Ascending aorta (tissue), 2 donors: ENCODE measurements at regions not wholly inside any gene's neighbourhood (a gene's known extent, or its start where the extent isn't known, plus 50 kb on each side); places are given as distances from the start of the nearest gene placed in this dataset.

Experiments used
- DNase-seq, 2 donors: peaks; one replicate each; pipeline ENCODE4 v3.0.0-alpha.2; 2019; ENCODE audit warnings: low spot score in 2 of 2
- H3K27ac ChIP-seq, 2 donors: fragments of 200-600 bp; sonication (generic); one replicate each; pipeline ENCODE4 v1.5.1; 2016 to 2017; ENCODE audit warnings: mild to moderate bottlenecking in 1 of 2
- H3K27me3 ChIP-seq: fragments of 200-600 bp; sonication (generic); one replicate; pipeline ENCODE4 v1.5.1; 2017
- H3K36me3 ChIP-seq, 2 donors: fragments of 200-600 bp; sonication (generic); one replicate each; pipeline ENCODE4 v1.5.1; 2016
- H3K4me1 ChIP-seq, 2 donors: fragments of 200-600 bp; sonication (generic); one replicate each; pipeline ENCODE4 v1.5.1; 2016 to 2017; ENCODE audit warnings: mild to moderate bottlenecking in 1 of 2
- H3K4me3 ChIP-seq, 2 donors: fragments of 200-600 bp; sonication (generic); one replicate each; pipeline ENCODE4 v1.5.1; 2016 to 2017; ENCODE audit warnings: mild to moderate bottlenecking in 1 of 2
- H3K9me3 ChIP-seq, 2 donors: fragments of 200-600 bp; sonication (generic); one replicate each; pipeline ENCODE4 v1.5.1; 2016
- CTCF ChIP-seq, 3 experiments: fragments of 200-600 bp in 2 of 3; fragments of 450-650 bp in 1 of 3; sonication (generic) in 2 of 3; IDR thresholded peaks; one replicate each; pipeline ENCODE4 v1.5.1; 2016 to 2019; ENCODE audit warnings: antibody characterized with exemption in 3 of 3, mild to moderate bottlenecking in 1 of 3, moderate library complexity in 1 of 3
- intact Hi-C: fragments of 100-400 bp; cut with DNase I; formaldehyde crosslinking; loops from one replicate; pipeline ENCODE4 v1.15.1; 2023

- Histone ChIP-seq H3K4me1 (no peaks in the 10 kb centered on the region), H3K4me3 (no peak overlapping the region), H3K9me3 (peaks cover 0 to 4% of the 10 kb centered on the region in 2 donors), H3K27me3 (no peaks in the 10 kb centered on the region), H3K27ac (no peak overlapping the region), H3K36me3 (no peaks in the 10 kb centered on the region)
- no peak for DNase-seq
- no peak for TF ChIP-seq CTCF (IDR thresholded peaks at IDR 0.05)
- intact Hi-C loops: no loop called here
Observed at GRCh38 chr1:166730299-166730888, 108.9 kb upstream of the POGK start.

DNA sequence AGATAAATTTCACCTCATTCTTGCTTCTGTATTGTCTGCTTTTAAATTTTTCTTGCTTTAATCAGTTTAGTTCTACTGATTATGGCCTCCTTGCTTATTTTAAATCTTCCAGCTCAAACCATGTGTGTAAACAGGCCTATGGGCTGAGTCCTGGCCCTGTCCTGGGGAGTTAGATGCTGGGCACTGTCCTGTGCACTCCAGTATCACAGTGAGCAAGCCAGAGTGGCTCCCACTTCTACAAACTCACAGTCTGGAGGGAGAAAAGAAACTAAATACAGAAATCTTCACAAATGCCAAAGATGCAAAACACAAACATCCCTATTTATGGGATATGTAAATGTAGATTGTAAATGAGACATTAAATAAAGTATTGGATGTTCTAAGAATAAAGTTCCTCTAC is 101.1 kb upstream of the POGK start:
- H3K4me3 ChIP-seq: no peak overlapping the region
- H3K27ac ChIP-seq: no peak overlapping the region
- H3K36me3 ChIP-seq: no peaks in the 10 kb centered on the region
- DNase-seq: no peak
- TF ChIP-seq CTCF (IDR thresholded peaks at IDR 0.05): no peak
- no peaks in the 10 kb centered on the region for H3K27me3 ChIP-seq
- H3K4me1 ChIP-seq: no peaks in the 10 kb centered on the region
- no peaks in the 10 kb centered on the region for H3K9me3 ChIP-seq
- intact Hi-C loops: no loop called here

- no peak for TF ChIP-seq CTCF (IDR thresholded peaks at IDR 0.05)
- Histone ChIP-seq H3K4me3 (no peak overlapping the region), H3K27ac (no peak overlapping the region), H3K4me1 (no peaks in the 10 kb centered on the region), H3K36me3 (no peaks in the 10 kb centered on the region), H3K27me3 (no peaks in the 10 kb centered on the region), H3K9me3 (no peaks in the 10 kb centered on the region)
- no peak for DNase-seq
- intact Hi-C loops: no loop called here
Observed at GRCh38 chr1:166738873-166739272, 100.4 kb upstream of the POGK start.

GRCh38 chr1:166740668-166741276 is 98.5 kb upstream of the POGK start:
- Histone ChIP-seq H3K27ac (no peak overlapping the region), H3K4me1 (no peaks in the 10 kb centered on the region), H3K27me3 (no peaks in the 10 kb centered on the region), H3K9me3 (peaks cover 6 to 9% of the 10 kb centered on the region in 2 donors), H3K36me3 (no peaks in the 10 kb centered on the region), H3K4me3 (no peak overlapping the region)
- no peak for DNase-seq
- intact Hi-C loops: no loop called here
- no peak for TF ChIP-seq CTCF (IDR thresholded peaks at IDR 0.05)

- no peak overlapping the region for H3K27ac ChIP-seq
- intact Hi-C loops: no loop called here
- H3K27me3 ChIP-seq: no peaks in the 10 kb centered on the region
- H3K4me3 ChIP-seq: no peak overlapping the region
- no peaks in the 10 kb centered on the region for H3K4me1 ChIP-seq
- H3K36me3 ChIP-seq: no peaks in the 10 kb centered on the region
- H3K9me3 ChIP-seq: no peaks in the 10 kb centered on the region
- no peak for DNase-seq
- TF ChIP-seq CTCF (IDR thresholded peaks at IDR 0.05): no peak
Observed at GRCh38 chr1:166763318-166763717, 76.0 kb upstream of the POGK start.
